NCI-H2196 treated with DMSO at 0.1 percent for 48 hours (cell line): ENCODE measurements at regions not wholly inside any gene's neighbourhood (a gene's known extent, or its start where the extent isn't known, plus 50 kb on each side); places are given as distances from the start of the nearest gene placed in this dataset.

ENCODE experiments used
- DNase-seq: peaks from one replicate; lab custom pipeline; 2025; ENCODE audit not compliant: unreplicated experiment; lab: John Stamatoyannopoulos, UW

- no peak for DNase-seq
These were observed 69.0 kb upstream of the IL6 start for GRCh38 chr7:22658031-22658430.

- no peak for DNase-seq
These were observed 69.5 kb upstream of the IL6 start for GRCh38 chr7:22657479-22657878.

GRCh38 chr7:22655781-22656180 lies 71.2 kb upstream of the IL6 start:
- no peak for DNase-seq

- no peak for DNase-seq
These were observed 72.2 kb upstream of the IL6 start for GRCh38 chr7:22654831-22655230.

- no peak for DNase-seq
These were observed 73.0 kb upstream of the IL6 start for GRCh38 chr7:22653951-22654350.

GRCh38 chr7:22651534-22652243 lies 75.3 kb upstream of the IL6 start:
- DNase-seq, result no peak

- DNase-seq, result no peak
These were observed 76.0 kb upstream of the IL6 start for GRCh38 chr7:22651036-22651435.

- no peak for DNase-seq
These were observed 77.3 kb upstream of the IL6 start for GRCh38 chr7:22649686-22650085.

GRCh38 chr7:22647451-22648257 lies 79.3 kb upstream of the IL6 start:
- no peak for DNase-seq

- no peak for DNase-seq
These were observed 81.4 kb upstream of the IL6 start for GRCh38 chr7:22645418-22646181.

GRCh38 chr7:22642454-22642853 lies 84.5 kb upstream of the IL6 start:
- no peak for DNase-seq

- no peak for DNase-seq
These were observed 86.7 kb upstream of the IL6 start for GRCh38 chr7:22640269-22640668.

GRCh38 chr7:22639396-22639795 lies 87.6 kb upstream of the IL6 start:
- DNase-seq, result no peak

- DNase-seq, result no peak
These were observed 91.7 kb upstream of the IL6 start for GRCh38 chr7:22635349-22635748.

- DNase-seq, result no peak
These were observed 93.0 kb upstream of the IL6 start for GRCh38 chr7:22633954-22634474.

GRCh38 chr7:22633286-22633953 lies 93.6 kb upstream of the IL6 start:
- DNase-seq, result no peak

GRCh38 chr7:22632674-22633073 lies 94.3 kb upstream of the IL6 start:
- DNase-seq, result no peak

- no peak for DNase-seq
These were observed 95.3 kb upstream of the IL6 start for GRCh38 chr7:22631730-22632129.

- DNase-seq, result no peak
These were observed 96.9 kb upstream of the IL6 start for GRCh38 chr7:22630069-22630468.

GRCh38 chr7:22629056-22629455 lies 97.9 kb upstream of the IL6 start:
- no peak for DNase-seq

- DNase-seq, result no peak
These were observed 98.9 kb upstream of the IL6 start for GRCh38 chr7:22628112-22628511.
